ENCODE measurements at regions not wholly inside any gene's neighbourhood (a gene's known extent, or its start where the extent isn't known, plus 50 kb on each side); places are given as distances from the start of the nearest gene placed in this dataset.

DNA sequence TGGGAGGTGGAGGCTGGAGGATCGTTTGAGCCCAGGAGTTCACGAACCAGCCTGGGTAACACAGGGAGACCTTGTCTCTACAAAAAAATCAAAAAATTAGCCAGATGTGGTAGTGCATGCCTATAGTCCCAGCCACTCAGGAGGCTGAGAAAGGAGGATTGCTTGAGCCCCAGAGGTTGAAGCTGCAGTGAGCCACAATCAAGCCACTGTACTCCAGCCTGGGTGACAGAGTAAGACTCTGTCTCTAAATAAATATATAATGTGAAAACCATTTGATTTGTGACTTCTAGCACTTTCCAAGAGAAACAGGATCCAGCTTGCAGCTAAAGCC, 459.1 kb downstream of the SOX9 start:
- TF ChIP-seq POLR2AphosphoS5 (IDR thresholded peaks at IDR 0.05; ENCODE audit: low read depth, low read length) (no peak), SIN3A (IDR thresholded peaks at IDR 0.05; ENCODE audit: borderline replicate concordance, insufficient read depth, low read length) (no peak)

All from PFSK-1 (cell line).